ENCODE measurements at regions not wholly inside any gene's neighbourhood (a gene's known extent, or its start where the extent isn't known, plus 50 kb on each side); places are given as distances from the start of the nearest gene placed in this dataset.

DNA sequence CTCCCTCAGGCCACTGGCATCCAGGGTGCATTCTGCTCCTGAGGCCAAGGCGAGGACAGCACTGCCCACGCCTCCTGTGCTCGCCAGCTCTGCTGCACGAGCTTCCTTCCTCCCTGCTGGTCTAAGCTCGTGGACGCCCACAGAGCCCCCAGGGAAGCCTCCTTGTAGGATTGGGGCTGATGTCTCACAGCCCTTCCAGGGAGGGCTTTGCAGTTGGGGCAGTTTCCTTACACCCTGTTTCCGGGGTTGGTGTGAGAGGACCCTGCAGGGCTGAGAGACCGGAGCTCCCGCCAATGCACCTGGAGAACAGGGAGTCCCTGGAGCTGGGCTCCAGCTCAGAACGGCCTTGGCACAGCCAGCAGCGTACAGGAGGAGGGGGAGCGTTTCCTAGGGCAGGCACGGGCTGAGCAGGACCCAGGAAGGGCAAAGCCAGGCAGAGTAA is 172.4 kb upstream of the PDE10A start:
- no peak for TF ChIP-seq POLR2A (IDR thresholded peaks at IDR 0.05; ENCODE audit: low read depth)
- TF ChIP-seq, protein P1, sequence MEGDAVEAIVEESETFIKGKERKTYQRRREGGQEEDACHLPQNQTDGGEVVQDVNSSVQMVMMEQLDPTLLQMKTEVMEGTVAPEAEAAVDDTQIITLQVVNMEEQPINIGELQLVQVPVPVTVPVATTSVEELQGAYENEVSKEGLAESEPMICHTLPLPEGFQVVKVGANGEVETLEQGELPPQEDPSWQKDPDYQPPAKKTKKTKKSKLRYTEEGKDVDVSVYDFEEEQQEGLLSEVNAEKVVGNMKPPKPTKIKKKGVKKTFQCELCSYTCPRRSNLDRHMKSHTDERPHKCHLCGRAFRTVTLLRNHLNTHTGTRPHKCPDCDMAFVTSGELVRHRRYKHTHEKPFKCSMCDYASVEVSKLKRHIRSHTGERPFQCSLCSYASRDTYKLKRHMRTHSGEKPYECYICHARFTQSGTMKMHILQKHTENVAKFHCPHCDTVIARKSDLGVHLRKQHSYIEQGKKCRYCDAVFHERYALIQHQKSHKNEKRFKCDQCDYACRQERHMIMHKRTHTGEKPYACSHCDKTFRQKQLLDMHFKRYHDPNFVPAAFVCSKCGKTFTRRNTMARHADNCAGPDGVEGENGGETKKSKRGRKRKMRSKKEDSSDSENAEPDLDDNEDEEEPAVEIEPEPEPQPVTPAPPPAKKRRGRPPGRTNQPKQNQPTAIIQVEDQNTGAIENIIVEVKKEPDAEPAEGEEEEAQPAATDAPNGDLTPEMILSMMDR (IDR thresholded peaks at IDR 0.05): no peak

Data from esophagus muscularis mucosa (tissue), 3 donors.